Panc1 (cell line): ENCODE measurements at regions not wholly inside any gene's neighbourhood (a gene's known extent, or its start where the extent isn't known, plus 50 kb on each side); places are given as distances from the start of the nearest gene placed in this dataset.

Experiments
- ATAC-seq: fragments of 200-7000 bp; cut with Tn5 transposase; 2 replicates; pipeline ENCODE4 v1.9.1; 2020; ENCODE audit warnings: mild to moderate bottlenecking, moderate library complexity
- BruUV-seq: library from RNA; stranded (reverse); fragments of 400-500 nt; replicated peaks from 2 replicates; lab custom pipeline; 2021; lab: Mats Ljungman, UMichigan
- CTCF ChIA-PET: fragments of 300-600 bp; sonication (Branson Sonifier 250); formaldehyde crosslinking; loops from one replicate; lab custom pipeline; 2022; ENCODE audit warnings: antibody characterized with exemption; lab: Charles Lee
- POLR2A ChIA-PET: fragments of 300-600 bp; sonication (Branson Sonifier 250); formaldehyde crosslinking; loops from one replicate; lab custom pipeline; 2022; ENCODE audit warnings: antibody characterized with exemption; lab: Charles Lee
- DNase-seq: peaks from one replicate; pipeline ENCODE4 v3.0.0-alpha.2; 2010; ENCODE audit warnings: low read depth, low spot score
- H3K27ac ChIP-seq: 2 replicates; pipeline ENCODE4 v1.5.1; 2011; ENCODE audit warnings: mild to moderate bottlenecking, low read length, inconsistent platforms
- H3K27me3 ChIP-seq: fragments of 200-500 bp; sonication (Bioruptor generic); 2 replicates; pipeline ENCODE4 v1.6.0; 2014; ENCODE audit warnings: low read length, inconsistent platforms; ENCODE audit not compliant: control insufficient read depth, insufficient read depth
- H3K36me3 ChIP-seq: fragments of 200-500 bp; sonication (Bioruptor generic); 2 replicates; pipeline ENCODE4 v1.5.1; 2014; ENCODE audit warnings: inconsistent platforms, mild to moderate bottlenecking, low read length, moderate library complexity; ENCODE audit not compliant: control insufficient read depth, insufficient read depth
- H3K4me1 ChIP-seq: 2 replicates; pipeline ENCODE4 v1.5.1; 2011; ENCODE audit warnings: inconsistent platforms, mild to moderate bottlenecking, low read length, moderate library complexity; ENCODE audit not compliant: control insufficient read depth, insufficient read depth
- H3K4me3 ChIP-seq, 2 experiments: 2 replicates each; pipeline ENCODE4 v1.5.1; 2011 to 2012; ENCODE audit warnings: low read depth in 2 of 2, low read length in 2 of 2, mild to moderate bottlenecking in 2 of 2, inconsistent platforms in 1 of 2, moderate library complexity in 1 of 2
- H3K9me3 ChIP-seq: fragments of 200-500 bp; sonication (Bioruptor generic); 2 replicates; pipeline ENCODE4 v1.5.1; 2014; ENCODE audit warnings: low read depth, mild to moderate bottlenecking, inconsistent platforms, low read length, moderate library complexity; ENCODE audit not compliant: control insufficient read depth, insufficient read depth
- CTCF ChIP-seq: fragments of 450-650 bp; IDR thresholded peaks from 2 replicates; pipeline ENCODE4 v1.5.1; 2017; ENCODE audit warnings: mild to moderate bottlenecking
- POLR2AphosphoS5 ChIP-seq: IDR thresholded peaks from 2 replicates; pipeline ENCODE4 v1.6.1; 2012; ENCODE audit warnings: mild to moderate bottlenecking, low read depth, low read length, moderate library complexity
- REST ChIP-seq, 2 experiments: IDR thresholded peaks; 2 replicates each; pipeline ENCODE4 v1.6.1; 2011 to 2012; ENCODE audit warnings: low read depth in 2 of 2, control low read depth in 1 of 2, low read length in 1 of 2, mild to moderate bottlenecking in 1 of 2, moderate library complexity in 1 of 2; ENCODE audit not compliant: insufficient read depth in 1 of 2
- SIN3A ChIP-seq: IDR thresholded peaks from 2 replicates; pipeline ENCODE4 v1.6.1; 2012; ENCODE audit warnings: low read depth, mild to moderate bottlenecking, low read length, moderate library complexity, borderline replicate concordance; ENCODE audit not compliant: insufficient read depth
- TCF7L2 ChIP-seq: IDR thresholded peaks from 2 replicates; pipeline ENCODE4 v1.6.1; 2011; ENCODE audit warnings: mild to moderate bottlenecking, low read depth, low read length, inconsistent platforms
- in situ Hi-C: cut with HindIII; loops from 2 replicates; pipeline ENCODE4 v1.10.0; 2016; ENCODE audit warnings: low sequenced_read_pairs, low pct_unique_long_range_greater_than_20kb
- intact Hi-C: fragments of 100-400 bp; cut with micrococcal nuclease; formaldehyde crosslinking; loops from one replicate; pipeline ENCODE4 v1.10.0; 2022; ENCODE audit not compliant: unreplicated experiment

DNA sequence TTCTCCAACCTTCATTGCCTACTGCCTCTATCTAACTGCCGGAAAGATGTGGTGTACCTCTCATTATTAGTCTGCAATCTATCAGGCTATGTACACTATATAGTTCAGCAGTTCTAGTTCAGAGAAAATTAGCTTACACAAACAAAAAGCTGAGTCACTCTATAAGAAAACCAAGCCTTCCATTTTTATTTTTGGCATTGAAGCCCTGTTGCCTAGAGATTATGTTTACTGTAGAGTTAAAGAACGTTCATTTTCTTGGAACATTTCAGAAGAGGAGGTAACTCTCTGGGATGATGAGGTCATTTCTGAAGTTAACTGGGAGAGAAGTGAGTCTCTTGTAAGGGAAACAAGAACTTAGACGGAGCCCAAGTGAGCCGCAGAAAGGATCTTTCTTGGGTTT is 133.5 kb downstream of the FAM124B start:
- no peak overlapping the region for H3K27ac ChIP-seq
- no peak for DNase-seq
- no peak overlapping the region for H3K4me3 ChIP-seq
- no peak for ATAC-seq
- peaks cover 6% of the 10 kb centered on the region for H3K27me3 ChIP-seq
- intact Hi-C loops = no loop called here
- TF ChIP-seq SIN3A = no peak
- TF ChIP-seq POLR2AphosphoS5 = no peak
- no peak for TF ChIP-seq CTCF
- H3K4me1 ChIP-seq = no peaks in the 10 kb centered on the region
- no TSS peak for BruUV-seq
- H3K36me3 ChIP-seq = no peaks in the 10 kb centered on the region
- CTCF ChIA-PET = no interaction called here
- POLR2A ChIA-PET = no interaction called here
- no peaks in the 10 kb centered on the region for H3K9me3 ChIP-seq
- in situ Hi-C loops = no loop called here

- no peaks in the 10 kb centered on the region for H3K4me1 ChIP-seq
- H3K36me3 ChIP-seq = no peaks in the 10 kb centered on the region
- no peak for DNase-seq
- CTCF ChIA-PET = no interaction called here
- intact Hi-C loops (no loop called here), in situ Hi-C loops (no loop called here)
- POLR2A ChIA-PET = no interaction called here
- no peak for ATAC-seq
- no peak overlapping the region for H3K4me3 ChIP-seq
- BruUV-seq = no TSS peak
- H3K9me3 ChIP-seq = no peaks in the 10 kb centered on the region
- H3K27ac ChIP-seq = no peak overlapping the region
- no peak for TF ChIP-seq REST (IDR thresholded peaks at IDR 0.05; ENCODE audit: insufficient read depth in 1 of 2, low read depth in 2 of 2, low read length in 1 of 2)
- TF ChIP-seq TCF7L2 = no peak
- no peak for TF ChIP-seq POLR2AphosphoS5
- no peak for TF ChIP-seq CTCF
- TF ChIP-seq SIN3A = no peak
- H3K27me3 ChIP-seq = peaks cover 6% of the 10 kb centered on the region
Observed at GRCh38 chr2:224264259-224264658, 137.6 kb downstream of the FAM124B start.
